NCI-H187 (cell line): ENCODE measurements at regions not wholly inside any gene's neighbourhood (a gene's known extent, or its start where the extent isn't known, plus 50 kb on each side); places are given as distances from the start of the nearest gene placed in this dataset.

Experiments used
- DNase-seq, 2 experiments: peaks; one replicate each; lab custom pipeline; 2025; lab: John Stamatoyannopoulos, UW

DNA sequence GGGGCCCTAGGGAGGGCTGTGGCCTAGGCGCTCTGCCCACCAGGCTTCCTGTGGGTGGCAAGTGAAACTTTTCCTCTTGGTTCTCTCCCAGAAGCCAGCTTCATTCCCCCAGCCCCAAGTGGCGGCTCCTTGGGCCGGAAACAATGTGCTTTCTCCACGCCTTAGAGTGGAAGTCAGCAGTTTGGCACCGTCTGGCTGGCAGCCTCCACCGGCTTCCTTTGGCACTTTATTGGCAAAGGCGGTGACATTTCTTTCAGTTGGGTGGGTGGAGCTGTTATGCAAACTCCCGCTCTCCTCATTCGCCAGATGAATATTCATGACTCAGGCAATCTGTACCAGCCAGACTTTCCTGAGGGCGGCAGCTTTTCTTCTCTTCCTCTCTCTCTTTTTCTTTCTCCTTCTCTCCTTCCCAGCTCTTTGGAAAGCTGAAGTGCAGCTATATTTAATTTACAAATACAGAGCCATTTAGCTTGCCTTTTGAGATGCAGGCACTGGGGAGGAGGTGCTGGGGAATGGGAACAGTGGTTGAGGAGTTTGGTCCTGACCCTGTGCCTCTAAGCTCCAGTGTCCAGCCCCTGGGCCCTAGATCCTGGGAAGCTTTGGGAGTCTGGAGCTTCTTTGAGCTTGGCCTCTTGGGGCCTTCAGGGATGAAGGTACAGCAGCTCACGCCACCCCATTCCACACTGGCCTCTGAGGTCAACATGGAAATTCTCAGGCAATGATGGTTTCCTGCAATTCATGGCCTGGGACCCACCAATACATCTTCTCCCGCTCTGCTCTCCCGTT, 67.8 kb upstream of the POU3F1 start:
- no peak for DNase-seq

DNA sequence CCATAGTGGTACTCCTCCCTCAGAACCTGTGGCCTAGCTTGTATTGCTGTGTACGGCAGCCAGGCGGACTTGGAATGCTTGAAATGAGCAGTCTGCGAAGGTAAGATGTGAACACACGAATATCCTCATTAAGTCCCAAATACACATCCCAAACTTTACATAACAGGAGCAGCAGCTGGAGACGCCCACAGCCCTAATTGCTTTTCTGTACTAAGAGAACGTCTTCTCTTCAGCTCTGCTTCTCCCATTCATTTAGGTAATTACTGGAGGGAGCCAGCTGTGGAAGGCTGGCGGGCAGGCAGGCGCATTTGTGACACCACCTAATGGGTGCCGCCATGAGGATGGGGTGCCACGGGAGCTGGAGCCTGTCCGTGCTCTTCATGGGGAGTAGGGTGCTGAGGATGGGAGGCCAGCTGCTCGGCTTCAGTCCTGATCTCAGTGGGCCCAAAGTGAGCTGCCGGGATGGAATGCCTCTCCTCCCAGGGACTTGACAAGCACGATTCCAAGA, 66.6 kb upstream of the POU3F1 start:
- no peak for DNase-seq

DNA sequence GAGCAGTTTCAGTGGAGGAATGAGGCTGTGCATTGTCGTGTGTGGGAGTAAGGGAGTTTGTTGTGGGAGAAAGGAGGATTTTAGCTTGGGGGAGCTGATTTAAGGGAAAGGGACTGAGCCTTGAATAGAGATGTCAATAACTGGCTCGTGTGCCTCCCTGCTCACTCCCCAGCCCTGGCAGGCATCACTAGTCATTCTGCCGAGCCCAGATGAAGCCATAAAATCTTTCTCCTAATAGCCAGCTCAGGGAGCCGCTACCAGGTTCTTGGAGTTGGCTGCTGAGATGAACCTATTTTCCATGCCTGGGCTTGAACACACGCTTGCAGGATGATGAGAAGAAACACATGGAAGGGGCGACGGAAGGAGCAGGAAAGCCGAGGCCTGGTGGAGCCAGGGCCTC, 65.0 kb upstream of the POU3F1 start:
- DNase-seq = no peak

DNA sequence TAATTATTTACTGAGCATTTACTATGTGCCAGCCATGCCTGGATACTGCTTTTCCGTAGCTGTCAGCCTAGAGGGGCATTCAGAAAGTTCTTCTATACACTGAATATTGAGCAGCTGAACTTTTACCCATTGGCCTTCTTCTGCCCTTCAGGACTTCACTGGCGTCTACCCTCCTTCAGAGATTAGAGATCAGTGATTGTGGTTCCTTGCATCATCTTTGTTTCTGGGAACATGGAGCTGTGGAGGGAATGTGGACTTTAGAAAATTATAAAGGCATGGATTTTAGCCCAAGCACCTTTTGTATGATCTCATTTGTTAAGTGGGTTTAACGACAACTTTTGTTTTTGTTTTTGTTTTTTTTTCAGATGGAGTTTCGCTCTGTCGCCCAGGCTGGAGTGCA, 58.7 kb upstream of the POU3F1 start:
- no peak for DNase-seq

DNA sequence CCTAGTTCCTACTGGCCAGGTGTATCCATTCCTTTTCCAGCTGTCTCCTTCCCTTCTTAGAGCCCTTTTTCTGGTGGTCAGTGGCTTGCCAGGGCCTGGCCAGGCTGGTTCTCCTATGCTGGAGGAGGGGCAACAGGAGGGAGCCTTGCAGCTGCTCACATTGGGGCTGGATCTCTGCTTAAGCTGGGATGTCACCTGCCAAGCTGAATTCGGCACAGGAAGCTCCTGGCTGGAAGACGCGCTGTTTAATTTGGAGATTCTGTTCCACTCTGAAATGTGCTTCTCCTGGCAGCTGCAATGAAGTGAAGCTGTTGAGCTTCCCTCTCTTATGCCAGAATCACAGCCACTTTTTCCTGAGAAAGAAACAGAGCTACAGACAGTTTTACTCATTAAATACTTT, 56.0 kb upstream of the POU3F1 start:
- no peak for DNase-seq

DNA sequence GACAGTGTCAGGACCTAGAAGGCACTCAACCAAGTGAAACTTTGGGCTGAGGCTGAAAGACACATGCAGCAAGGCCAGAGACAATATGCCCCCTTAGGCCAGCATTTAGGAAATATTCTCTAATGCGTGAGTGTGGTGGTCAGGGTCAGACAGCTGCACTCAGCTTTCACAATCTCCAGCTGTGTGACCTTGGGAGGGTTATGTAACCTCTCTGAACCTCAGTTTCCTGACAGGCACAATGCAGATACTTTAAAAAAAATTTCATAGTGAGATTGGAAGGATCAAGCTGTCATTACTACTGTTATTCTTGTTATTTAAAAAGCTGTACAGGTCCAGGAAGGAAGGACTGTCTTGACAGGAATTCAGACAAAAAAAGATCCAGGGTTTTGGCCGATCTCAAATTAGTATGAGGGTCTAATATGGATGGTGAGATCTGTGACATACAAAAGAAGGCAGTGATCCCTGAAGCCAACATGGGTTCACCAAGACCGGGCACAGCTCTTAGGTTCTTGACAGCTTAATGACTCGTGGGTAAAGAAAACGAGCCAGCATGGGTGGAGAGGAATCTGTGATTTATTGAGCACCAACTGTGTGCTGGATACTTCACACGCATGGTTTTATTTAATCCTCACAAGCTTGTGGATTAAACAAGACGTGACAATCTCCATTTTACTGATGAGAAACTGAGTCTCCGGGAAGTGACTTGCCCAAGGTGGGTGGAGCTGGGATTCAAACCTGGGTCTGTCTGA, 54.6 kb upstream of the POU3F1 start:
- no peak for DNase-seq

DNA sequence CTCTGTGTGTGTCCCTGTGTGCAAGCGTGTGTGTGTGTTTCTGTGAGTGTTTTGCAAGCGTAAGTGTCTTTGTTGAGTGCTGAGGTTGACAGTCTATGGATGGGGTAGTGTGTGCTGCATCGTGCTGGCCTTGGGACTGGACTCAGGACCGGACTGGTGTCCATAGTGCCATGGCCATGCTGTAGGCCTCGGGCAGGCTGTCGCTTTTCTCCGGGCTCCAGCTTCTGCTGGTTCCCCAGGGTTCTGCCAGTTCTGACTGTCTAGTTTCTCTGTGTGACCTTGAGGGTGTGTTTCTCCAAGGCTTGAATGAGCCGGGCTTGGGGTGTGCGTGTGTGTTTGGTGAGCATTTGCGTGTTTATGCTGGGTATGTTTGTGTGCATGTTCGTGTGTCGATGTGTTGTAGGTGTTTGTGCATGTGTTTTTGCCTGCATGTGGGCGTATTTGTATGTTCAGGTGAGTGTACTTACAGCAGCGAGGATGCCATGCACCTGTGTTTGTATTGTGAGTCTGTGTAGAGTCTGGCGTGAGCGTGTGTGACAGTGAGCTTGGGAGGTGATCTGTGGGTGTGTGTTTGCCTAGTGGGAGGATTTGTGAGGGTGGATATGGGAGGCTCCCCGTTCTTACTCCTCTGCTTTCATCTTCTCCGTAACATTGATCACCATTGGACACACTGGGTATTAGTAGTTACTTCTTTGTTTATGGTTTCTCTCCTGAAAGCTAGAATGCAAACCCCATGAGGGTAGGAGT, 51.7 kb upstream of the POU3F1 start:
- no peak for DNase-seq

DNA sequence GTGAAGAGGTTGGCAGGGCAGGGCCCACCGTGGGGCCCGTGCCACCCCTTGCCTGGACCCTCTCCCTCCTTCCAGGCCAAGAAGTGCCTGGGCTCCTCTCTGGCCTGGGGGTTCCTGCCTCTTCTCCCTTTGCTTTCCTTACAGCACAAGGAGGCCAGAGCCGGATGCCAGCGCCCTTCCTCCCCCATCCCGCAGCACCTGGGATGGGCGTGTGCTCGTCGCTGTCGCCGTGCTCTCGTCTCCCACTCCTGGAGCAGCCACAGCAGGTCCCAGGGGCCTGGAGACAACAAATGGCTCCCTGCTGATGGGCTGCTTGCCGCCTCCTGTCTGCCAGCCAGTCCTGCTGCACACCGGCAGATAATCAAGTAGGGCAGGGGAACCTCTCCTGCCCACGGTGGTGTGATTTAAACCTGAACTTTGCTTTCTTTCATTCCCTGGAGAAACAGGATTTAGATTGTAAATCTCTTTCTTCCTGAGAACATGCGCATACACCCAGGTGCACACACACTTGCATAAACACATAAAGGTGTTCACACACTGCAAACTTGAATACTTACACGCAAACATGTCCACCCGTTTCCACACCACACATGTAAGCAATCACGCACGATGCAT, 50.8 kb upstream of the POU3F1 start:
- DNase-seq = no peak
